ENCODE measurements at regions not wholly inside any gene's neighbourhood (a gene's known extent, or its start where the extent isn't known, plus 50 kb on each side); places are given as distances from the start of the nearest gene placed in this dataset.

- no peak for TF ChIP-seq CTCF (IDR thresholded peaks at IDR 0.05; ENCODE audit: low read depth, low read length)
- no peak for TF ChIP-seq POLR2A (IDR thresholded peaks at IDR 0.05; ENCODE audit: extremely low read depth, insufficient read length)
- TF ChIP-seq MYC (IDR thresholded peaks at IDR 0.05; ENCODE audit: low read depth, low read length): no peak
Measured at GRCh38 chr2:114352988-114353387, 89.5 kb upstream of the DPP10 start.

All from NB4 (cell line).